ENCODE measurements at regions not wholly inside any gene's neighbourhood (a gene's known extent, or its start where the extent isn't known, plus 50 kb on each side); places are given as distances from the start of the nearest gene placed in this dataset.
"Not testable (repeated sequence)": the region's sequence is repeated elsewhere in the genome, so short reads cannot be mapped to it uniquely, and the experiment has no call there.

GRCh38 chrX:25640276-25640675, 497.9 kb upstream of the MAGEB18 start:
- no peak for DNase-seq (ENCODE audit: low spot score)

GRCh38 chrX:25646156-25646555, 492.0 kb upstream of the MAGEB18 start:
- no peak for DNase-seq (ENCODE audit: low spot score)

GRCh38 chrX:25648790-25649189, 489.4 kb upstream of the MAGEB18 start:
- DNase-seq (ENCODE audit: low spot score) = no peak

GRCh38 chrX:25650216-25650820, 487.8 kb upstream of the MAGEB18 start:
- DNase-seq (ENCODE audit: low spot score) = no peak

- DNase-seq (ENCODE audit: low spot score) = no peak
Measured at GRCh38 chrX:25659317-25659716, 478.8 kb upstream of the MAGEB18 start.

- DNase-seq (ENCODE audit: low spot score) = no peak
Measured at GRCh38 chrX:25663701-25664100, 474.4 kb upstream of the MAGEB18 start.

GRCh38 chrX:25665431-25665830, 472.7 kb upstream of the MAGEB18 start:
- DNase-seq (ENCODE audit: low spot score) = no peak

GRCh38 chrX:25667681-25668080, 470.5 kb upstream of the MAGEB18 start:
- no peak for DNase-seq (ENCODE audit: low spot score)

- peak; percentile 1 for DNase-seq (ENCODE audit: low spot score)
Measured at GRCh38 chrX:25674776-25675175, 463.4 kb upstream of the MAGEB18 start.

GRCh38 chrX:25701876-25702275, 436.3 kb upstream of the MAGEB18 start:
- DNase-seq (ENCODE audit: low spot score) = no peak

- DNase-seq (ENCODE audit: low spot score) = no peak
Measured at GRCh38 chrX:25717122-25717521, 421.0 kb upstream of the MAGEB18 start.

GRCh38 chrX:25721564-25721963, 416.6 kb upstream of the MAGEB18 start:
- DNase-seq (ENCODE audit: low spot score) = no peak

- DNase-seq (ENCODE audit: low spot score) = no peak
Measured at GRCh38 chrX:25726539-25726938, 411.6 kb upstream of the MAGEB18 start.

GRCh38 chrX:25733148-25733547, 405.0 kb upstream of the MAGEB18 start:
- DNase-seq (ENCODE audit: low spot score) = no peak

- DNase-seq (ENCODE audit: low spot score) = no peak
Measured at GRCh38 chrX:25737540-25737939, 400.6 kb upstream of the MAGEB18 start.

- no peak for DNase-seq (ENCODE audit: low spot score)
Measured at GRCh38 chrX:25742334-25742733, 395.8 kb upstream of the MAGEB18 start.

- DNase-seq (ENCODE audit: low spot score) = no peak
Measured at GRCh38 chrX:25754399-25754798, 383.7 kb upstream of the MAGEB18 start.

- DNase-seq (ENCODE audit: low spot score) = no peak
Measured at GRCh38 chrX:25755194-25755593, 382.9 kb upstream of the MAGEB18 start.

- no peak for DNase-seq (ENCODE audit: low spot score)
Measured at GRCh38 chrX:25762656-25763055, 375.5 kb upstream of the MAGEB18 start.

- DNase-seq (ENCODE audit: low spot score) = not testable (repeated sequence)
Measured at GRCh38 chrX:25771853-25772252, 366.3 kb upstream of the MAGEB18 start.

GRCh38 chrX:25797796-25798195, 340.3 kb upstream of the MAGEB18 start:
- DNase-seq (ENCODE audit: low spot score) = not testable (repeated sequence)

- no peak for DNase-seq (ENCODE audit: low spot score)
Measured at GRCh38 chrX:25805744-25806143, 332.4 kb upstream of the MAGEB18 start.

GRCh38 chrX:25807022-25807421, 331.1 kb upstream of the MAGEB18 start:
- DNase-seq (ENCODE audit: low spot score) = no peak

GRCh38 chrX:25810202-25810601, 327.9 kb upstream of the MAGEB18 start:
- no peak for DNase-seq (ENCODE audit: low spot score)

- DNase-seq (ENCODE audit: low spot score) = no peak
Measured at GRCh38 chrX:25819879-25820278, 318.3 kb upstream of the MAGEB18 start.
